Transverse colon (tissue), 4 donors: ENCODE measurements at regions not wholly inside any gene's neighbourhood (a gene's known extent, or its start where the extent isn't known, plus 50 kb on each side); places are given as distances from the start of the nearest gene placed in this dataset.

Source experiments
- DNase-seq: peaks from one replicate; pipeline ENCODE4 v3.0.0-alpha.2; 2019
- H3K27ac ChIP-seq, 4 donors: fragments of 200-600 bp; sonication (generic); 2 replicates each; pipeline ENCODE4 v1.5.1; 2016 to 2018; ENCODE audit warnings: inconsistent platforms in 4 of 4
- H3K27me3 ChIP-seq: fragments of 200-600 bp; sonication (generic); 2 replicates; pipeline ENCODE4 v1.5.1; 2017; ENCODE audit warnings: inconsistent platforms
- H3K36me3 ChIP-seq, 4 donors: fragments of 200-600 bp; sonication (generic); 2 replicates each; pipeline ENCODE4 v1.5.1; 2017 to 2019; ENCODE audit warnings: inconsistent platforms in 4 of 4
- H3K4me1 ChIP-seq, 4 donors: fragments of 200-600 bp; sonication (generic); 2 replicates each; pipeline ENCODE4 v1.5.1; 2017 to 2020; ENCODE audit warnings: inconsistent platforms in 4 of 4
- H3K4me3 ChIP-seq, 4 donors: fragments of 200-600 bp; sonication (generic); 1 replicate in 1 of 4; 2 replicates in 3 of 4; pipeline versions ENCODE4 v1.5.1 to v1.6.1; 2017 to 2019; ENCODE audit warnings: inconsistent platforms in 4 of 4
- H3K9me3 ChIP-seq, 2 donors: fragments of 200-600 bp; sonication (generic); 2 replicates each; pipeline ENCODE4 v1.5.1; 2017 to 2019; ENCODE audit warnings: inconsistent platforms in 2 of 2
- CTCF ChIP-seq, 5 experiments: fragments of 200-600 bp in 3 of 5; fragments of 450-650 bp in 2 of 5; sonication (generic) in 3 of 5; IDR thresholded peaks; 1 replicate in 2 of 5; 2 replicates in 3 of 5; pipeline ENCODE4 v1.5.1; 2016 to 2017; ENCODE audit warnings: antibody characterized with exemption in 5 of 5, inconsistent platforms in 3 of 5, mild to moderate bottlenecking in 2 of 5, moderate library complexity in 1 of 5
- EP300 ChIP-seq: sonication (generic); formaldehyde crosslinking; IDR thresholded peaks from one replicate; pipeline ENCODE4 v1.6.1; 2017; ENCODE audit warnings: antibody characterized with exemption, low read depth
- POLR2A ChIP-seq: fragments of 450-650 bp; IDR thresholded peaks from one replicate; pipeline ENCODE4 v1.6.1; 2016; ENCODE audit warnings: antibody characterized with exemption, mild to moderate bottlenecking, moderate library complexity
- POLR2AphosphoS5 ChIP-seq, 3 donors: sonication (generic); formaldehyde crosslinking; IDR thresholded peaks; one replicate each; pipeline ENCODE4 v1.6.1; 2016; ENCODE audit warnings: antibody characterized with exemption in 3 of 3
- WGBS, 2 donors: methylation state at CpG; one replicate each; pipeline ENCODE4 v1.1.5; 2018; ENCODE audit warnings: low coverage in 1 of 2; 5-methylcytosine and 5-hydroxymethylcytosine counted together
- in situ Hi-C, 4 donors: fragments of 200-750 bp; cut with MboI; loops; one replicate each; pipeline versions ENCODE4 v1.15.0 to v1.15.1; 2017; ENCODE audit warnings: low sequenced_read_pairs in 3 of 4, low pct_ligation_motif_present in 1 of 4, low pct_unique_long_range_greater_than_20kb in 1 of 4
- intact Hi-C: fragments of 100-400 bp; cut with DNase I; formaldehyde crosslinking; loops from one replicate; pipeline ENCODE4 v1.15.1; 2023; ENCODE audit warnings: low total_unique reads

DNA sequence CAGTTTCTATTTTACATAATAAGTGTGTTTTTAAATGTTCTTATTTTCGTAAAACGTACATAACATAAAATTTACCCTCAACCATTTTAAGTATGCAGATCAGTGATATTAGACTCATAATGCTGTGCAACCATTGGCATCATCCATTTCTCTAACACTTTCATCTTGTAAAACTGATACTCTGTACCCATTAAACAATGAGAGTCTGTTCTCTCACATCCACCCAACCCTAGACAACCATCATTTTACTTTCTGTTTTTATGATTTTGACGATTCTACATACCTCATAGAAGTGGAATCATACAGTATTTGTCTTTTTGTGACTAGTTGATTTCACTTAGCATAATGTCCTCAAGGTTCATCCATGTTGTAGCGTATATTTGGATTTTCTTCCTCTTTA, 140.4 kb downstream of the TINAG start:
- no peak for DNase-seq
- no peak for TF ChIP-seq EP300
- Histone ChIP-seq H3K4me3 (no peak overlapping the region), H3K27me3 (no peaks in the 10 kb centered on the region), H3K9me3 (no peaks in the 10 kb centered on the region), H3K4me1 (no peaks in the 10 kb centered on the region), H3K27ac (no peak overlapping the region), H3K36me3 (no peaks in the 10 kb centered on the region)
- in situ Hi-C loops = no loop called here
- WGBS, 2 donors = 51 to 78% methylated on average over 4 of the region's 4 CpGs
- intact Hi-C loops = no loop called here

GRCh38 chr6:54451516-54451915, 143.3 kb downstream of the TINAG start:
- Histone ChIP-seq H3K4me3 (no peak overlapping the region), H3K36me3 (no peaks in the 10 kb centered on the region), H3K27ac (no peak overlapping the region), H3K4me1 (no peaks in the 10 kb centered on the region), H3K9me3 (no peaks in the 10 kb centered on the region), H3K27me3 (no peaks in the 10 kb centered on the region)
- no peak for DNase-seq
- TF ChIP-seq POLR2AphosphoS5 (IDR thresholded peaks at IDR 0.05) = no peak
- no peak for TF ChIP-seq POLR2A
- no peak for TF ChIP-seq EP300
- no peak for TF ChIP-seq CTCF (IDR thresholded peaks at IDR 0.05)
- in situ Hi-C loops (no loop called here), intact Hi-C loops (no loop called here)

GRCh38 chr6:54463354-54464024, 155.2 kb downstream of the TINAG start:
- no peaks in the 10 kb centered on the region for H3K36me3 ChIP-seq
- no peak for DNase-seq
- no peaks in the 10 kb centered on the region for H3K4me1 ChIP-seq
- no peak overlapping the region for H3K4me3 ChIP-seq
- intact Hi-C loops = loop anchor here (10.0 kb wide), 1 partner anchor 69 kb away; no protein-coding TSS in a partner anchor
- H3K27me3 ChIP-seq = no peaks in the 10 kb centered on the region
- H3K27ac ChIP-seq = no peak overlapping the region
- 65 to 81% methylated on average over 4 of the region's 4 CpGs for WGBS, 2 donors
- in situ Hi-C loops = no loop called here
- no peaks in the 10 kb centered on the region for H3K9me3 ChIP-seq
- TF ChIP-seq EP300 (no peak), POLR2A (no peak), POLR2AphosphoS5 (IDR thresholded peaks at IDR 0.05) (no peak), CTCF (IDR thresholded peaks at IDR 0.05) (no peak)

DNA sequence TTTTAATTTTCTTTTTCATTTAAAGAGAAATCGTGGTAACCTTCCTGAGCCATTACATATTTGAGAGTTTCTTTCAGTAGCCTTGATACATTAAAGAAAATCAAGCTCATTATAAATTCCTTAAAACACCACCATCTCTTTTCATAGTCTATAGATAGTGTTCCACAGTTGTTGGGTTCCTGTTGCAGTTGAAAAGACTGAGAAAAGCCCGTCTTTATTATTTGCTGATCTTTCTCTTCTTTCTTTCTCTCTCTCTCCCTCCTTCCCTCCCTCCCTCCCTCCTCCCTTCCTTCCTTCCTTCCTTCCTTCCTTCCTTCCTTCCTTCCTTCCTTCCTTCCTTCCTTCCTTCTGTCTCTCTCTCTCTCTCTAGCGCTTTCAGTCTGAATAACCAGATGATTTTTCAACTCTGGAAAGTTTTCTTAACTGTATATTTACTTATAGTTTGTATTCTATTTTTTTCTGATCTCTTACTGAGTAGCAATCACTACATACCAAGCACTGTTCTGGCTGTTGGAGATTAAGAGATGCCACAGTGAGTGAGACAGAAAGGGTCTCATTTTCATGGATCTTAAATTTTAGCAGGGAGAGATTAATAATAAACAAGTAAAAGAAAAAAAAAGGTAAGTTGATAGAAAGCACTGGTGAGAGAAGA, 157.5 kb downstream of the TINAG start:
- H3K9me3 ChIP-seq = no peaks in the 10 kb centered on the region
- H3K36me3 ChIP-seq = no peaks in the 10 kb centered on the region
- DNase-seq = no peak
- TF ChIP-seq CTCF (IDR thresholded peaks at IDR 0.05) (no peak), EP300 (no peak), POLR2AphosphoS5 (IDR thresholded peaks at IDR 0.05) (no peak), POLR2A (no peak)
- H3K27me3 ChIP-seq = no peaks in the 10 kb centered on the region
- no peak overlapping the region for H3K27ac ChIP-seq
- WGBS, 2 donors = 81 to 87% methylated on average over 3 of the region's 3 CpGs
- in situ Hi-C loops (no loop called here), intact Hi-C loops (loop anchor here (10.0 kb wide), 1 partner anchor 71 kb away; no protein-coding TSS in a partner anchor)
- H3K4me1 ChIP-seq = no peaks in the 10 kb centered on the region
- H3K4me3 ChIP-seq = no peak overlapping the region
